ENCODE measurements at regions not wholly inside any gene's neighbourhood (a gene's known extent, or its start where the extent isn't known, plus 50 kb on each side); places are given as distances from the start of the nearest gene placed in this dataset.

DNA sequence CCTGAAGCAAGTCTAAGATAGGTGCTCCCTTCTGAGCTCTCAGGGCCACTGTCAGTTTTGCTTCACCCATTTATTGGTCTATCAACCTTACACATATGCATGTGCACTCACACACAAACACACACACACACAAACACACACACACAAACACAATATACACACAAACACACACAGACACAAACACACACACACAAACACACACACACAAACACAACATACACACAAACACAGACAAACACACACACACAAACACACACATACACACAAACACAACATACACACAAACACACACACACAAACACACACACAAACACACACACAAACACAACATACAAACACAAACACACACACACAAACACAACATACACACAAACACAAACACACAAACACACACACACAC is 181.6 kb upstream of the KLHL29 start:
- no peaks in the 10 kb centered on the region for H3K9me2 ChIP-seq (replicated peaks; ENCODE audit: insufficient read depth, low read length)

DNA sequence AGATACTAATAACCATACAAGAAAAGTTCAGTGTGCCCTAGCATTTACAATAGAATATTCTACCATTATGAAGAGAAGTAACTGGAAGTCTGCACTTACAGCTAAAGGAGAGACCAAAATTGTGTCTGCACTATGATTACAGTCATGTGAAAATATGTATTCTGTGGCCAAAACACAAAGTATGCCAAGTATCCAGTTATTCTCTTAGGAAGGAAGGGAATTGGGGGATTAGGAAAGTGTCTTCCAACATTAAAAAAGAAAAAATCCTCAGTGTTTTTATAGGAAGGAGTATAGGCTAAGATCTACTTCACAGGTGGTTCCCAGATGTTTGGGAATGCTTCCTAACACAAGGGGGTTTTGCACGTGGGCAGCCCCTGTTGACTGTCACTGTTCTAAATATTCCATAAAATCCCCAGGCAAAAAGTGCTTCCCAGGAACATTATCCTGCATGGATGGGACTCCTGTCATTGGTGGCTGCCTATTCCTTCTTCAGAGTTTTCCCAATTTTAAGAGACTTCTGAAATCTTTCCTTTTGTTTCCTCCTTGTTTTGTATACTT is 180.2 kb upstream of the KLHL29 start:
- no peaks in the 10 kb centered on the region for H3K9me3 ChIP-seq (ENCODE audit: insufficient read depth, low read length)
- no peaks in the 10 kb centered on the region for H4K20me1 ChIP-seq (ENCODE audit: low read depth, low read length)
- no peaks in the 10 kb centered on the region for H3F3A ChIP-seq (ENCODE audit: insufficient read depth)
- H3K27ac ChIP-seq (ENCODE audit: low read depth, low read length): no peak overlapping the region
- no peaks in the 10 kb centered on the region for H3K9me2 ChIP-seq (replicated peaks; ENCODE audit: insufficient read depth, low read length)
- TF ChIP-seq, protein P1, sequence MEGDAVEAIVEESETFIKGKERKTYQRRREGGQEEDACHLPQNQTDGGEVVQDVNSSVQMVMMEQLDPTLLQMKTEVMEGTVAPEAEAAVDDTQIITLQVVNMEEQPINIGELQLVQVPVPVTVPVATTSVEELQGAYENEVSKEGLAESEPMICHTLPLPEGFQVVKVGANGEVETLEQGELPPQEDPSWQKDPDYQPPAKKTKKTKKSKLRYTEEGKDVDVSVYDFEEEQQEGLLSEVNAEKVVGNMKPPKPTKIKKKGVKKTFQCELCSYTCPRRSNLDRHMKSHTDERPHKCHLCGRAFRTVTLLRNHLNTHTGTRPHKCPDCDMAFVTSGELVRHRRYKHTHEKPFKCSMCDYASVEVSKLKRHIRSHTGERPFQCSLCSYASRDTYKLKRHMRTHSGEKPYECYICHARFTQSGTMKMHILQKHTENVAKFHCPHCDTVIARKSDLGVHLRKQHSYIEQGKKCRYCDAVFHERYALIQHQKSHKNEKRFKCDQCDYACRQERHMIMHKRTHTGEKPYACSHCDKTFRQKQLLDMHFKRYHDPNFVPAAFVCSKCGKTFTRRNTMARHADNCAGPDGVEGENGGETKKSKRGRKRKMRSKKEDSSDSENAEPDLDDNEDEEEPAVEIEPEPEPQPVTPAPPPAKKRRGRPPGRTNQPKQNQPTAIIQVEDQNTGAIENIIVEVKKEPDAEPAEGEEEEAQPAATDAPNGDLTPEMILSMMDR (IDR thresholded peaks at IDR 0.05; ENCODE audit: insufficient read depth, low read length, poor library complexity, severe bottlenecking): no peak
- no peak for TF ChIP-seq EZH2phosphoT487 (conservative IDR thresholded peaks at IDR 0.05; ENCODE audit: low read length)
- no peaks in the 10 kb centered on the region for H3K27me3 ChIP-seq (ENCODE audit: low read length)
- no peaks in the 10 kb centered on the region for H3K79me2 ChIP-seq (ENCODE audit: insufficient read depth, low read length)
- H3K4me3 ChIP-seq (ENCODE audit: insufficient read depth, low read length, poor library complexity, severe bottlenecking): no peak overlapping the region
- H3K9ac ChIP-seq (ENCODE audit: low read length): no peak overlapping the region
- H3K4me2 ChIP-seq (ENCODE audit: low read depth, low read length, poor library complexity, severe bottlenecking): no peak overlapping the region
- H3K36me3 ChIP-seq (ENCODE audit: low read length): no peaks in the 10 kb centered on the region
- H2AFZ ChIP-seq (ENCODE audit: low read depth, low read length, severe bottlenecking): no peak overlapping the region

More for the DNA sequence above, 181.6 kb upstream of the KLHL29 start:
- no peak overlapping the region for H2AFZ ChIP-seq (ENCODE audit: low read depth, low read length, severe bottlenecking)
- no peak overlapping the region for H3K9ac ChIP-seq (ENCODE audit: low read length)
- H3K4me3 ChIP-seq (ENCODE audit: insufficient read depth, low read length, poor library complexity, severe bottlenecking): no peak overlapping the region
- H3K27me3 ChIP-seq (ENCODE audit: low read length): no peaks in the 10 kb centered on the region
- H3K4me2 ChIP-seq (ENCODE audit: low read depth, low read length, poor library complexity, severe bottlenecking): no peak overlapping the region
- H3K36me3 ChIP-seq (ENCODE audit: low read length): no peaks in the 10 kb centered on the region
- TF ChIP-seq, protein P1 (IDR thresholded peaks at IDR 0.05; ENCODE audit: insufficient read depth, low read length, poor library complexity, severe bottlenecking): no peak
- H3F3A ChIP-seq (ENCODE audit: insufficient read depth): no peaks in the 10 kb centered on the region
- H3K9me3 ChIP-seq (ENCODE audit: insufficient read depth, low read length): no peaks in the 10 kb centered on the region
- H4K20me1 ChIP-seq (ENCODE audit: low read depth, low read length): no peaks in the 10 kb centered on the region
- no peaks in the 10 kb centered on the region for H3K79me2 ChIP-seq (ENCODE audit: insufficient read depth, low read length)
- H3K27ac ChIP-seq (ENCODE audit: low read depth, low read length): no peak overlapping the region

DNA sequence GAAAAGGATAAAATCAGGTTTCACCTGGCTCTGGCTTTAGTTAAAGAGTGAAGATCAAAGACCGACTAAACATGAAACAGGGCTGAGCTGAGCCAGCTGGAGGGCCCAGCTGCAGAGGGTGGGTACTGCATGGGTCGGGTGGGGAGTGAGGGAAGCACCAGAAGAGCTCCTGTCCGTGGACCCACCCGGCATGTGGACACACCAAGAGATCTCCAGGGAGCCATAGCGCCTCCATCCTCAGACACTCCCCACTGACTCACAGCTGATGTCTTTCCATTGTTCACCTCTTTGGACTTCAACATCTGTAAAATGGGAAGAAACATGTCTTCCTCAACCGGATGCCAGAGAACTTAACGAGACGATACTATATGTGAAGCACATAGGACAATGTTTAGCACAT is 178.3 kb upstream of the KLHL29 start:
- no peak overlapping the region for H3K27ac ChIP-seq (ENCODE audit: low read depth, low read length)
- no peak overlapping the region for H3K4me2 ChIP-seq (ENCODE audit: low read depth, low read length, poor library complexity, severe bottlenecking)
- no peaks in the 10 kb centered on the region for H3K9me3 ChIP-seq (ENCODE audit: insufficient read depth, low read length)
- H3K9ac ChIP-seq (ENCODE audit: low read length): no peak overlapping the region
- TF ChIP-seq EZH2phosphoT487 (conservative IDR thresholded peaks at IDR 0.05; ENCODE audit: low read length): no peak
- TF ChIP-seq, protein P1 (IDR thresholded peaks at IDR 0.05; ENCODE audit: insufficient read depth, low read length, poor library complexity, severe bottlenecking): no peak
- no peaks in the 10 kb centered on the region for H3K36me3 ChIP-seq (ENCODE audit: low read length)
- H3K27me3 ChIP-seq (ENCODE audit: low read length): no peaks in the 10 kb centered on the region
- H2AFZ ChIP-seq (ENCODE audit: low read depth, low read length, severe bottlenecking): no peak overlapping the region
- H3F3A ChIP-seq (ENCODE audit: insufficient read depth): no peaks in the 10 kb centered on the region
- no peak overlapping the region for H3K4me3 ChIP-seq (ENCODE audit: insufficient read depth, low read length, poor library complexity, severe bottlenecking)
- H4K20me1 ChIP-seq (ENCODE audit: low read depth, low read length): no peaks in the 10 kb centered on the region
- H3K79me2 ChIP-seq (ENCODE audit: insufficient read depth, low read length): no peaks in the 10 kb centered on the region
- no peaks in the 10 kb centered on the region for H3K9me2 ChIP-seq (replicated peaks; ENCODE audit: insufficient read depth, low read length)
